ENCODE measurements at regions not wholly inside any gene's neighbourhood (a gene's known extent, or its start where the extent isn't known, plus 50 kb on each side); places are given as distances from the start of the nearest gene placed in this dataset.

DNA sequence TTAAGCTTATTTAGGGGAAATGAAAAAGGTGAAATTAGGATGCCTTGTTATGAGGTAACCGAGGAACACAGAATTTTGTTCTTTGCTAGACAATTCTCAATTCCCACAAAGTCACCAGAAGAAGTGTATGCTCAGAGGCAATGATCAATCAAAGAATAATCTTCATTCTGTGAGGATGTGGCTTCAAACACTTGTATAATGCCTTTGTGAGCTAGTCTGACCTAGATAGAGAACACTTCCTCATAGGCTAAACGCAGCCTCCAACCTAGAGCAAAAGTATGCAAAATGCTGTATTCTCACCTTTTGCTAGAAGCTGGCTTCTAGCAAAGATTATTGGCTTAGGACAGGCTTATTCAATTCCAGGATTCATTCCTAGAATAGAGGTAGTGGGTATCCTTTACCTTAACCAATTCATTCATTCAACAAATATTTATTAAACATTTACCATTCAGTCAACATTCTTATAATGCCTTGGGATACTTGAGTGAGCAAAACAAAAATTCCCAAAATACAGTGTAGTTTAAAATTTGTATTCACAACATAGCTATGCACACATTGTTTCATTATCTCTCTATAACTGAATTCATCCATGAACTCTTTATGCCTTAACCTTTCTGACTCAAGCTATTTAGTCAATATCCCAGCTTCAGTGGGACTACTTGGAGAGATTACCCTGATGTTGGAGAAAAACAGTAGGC, 530.2 kb downstream of the PTPRC start:
- TF ChIP-seq, protein P1, sequence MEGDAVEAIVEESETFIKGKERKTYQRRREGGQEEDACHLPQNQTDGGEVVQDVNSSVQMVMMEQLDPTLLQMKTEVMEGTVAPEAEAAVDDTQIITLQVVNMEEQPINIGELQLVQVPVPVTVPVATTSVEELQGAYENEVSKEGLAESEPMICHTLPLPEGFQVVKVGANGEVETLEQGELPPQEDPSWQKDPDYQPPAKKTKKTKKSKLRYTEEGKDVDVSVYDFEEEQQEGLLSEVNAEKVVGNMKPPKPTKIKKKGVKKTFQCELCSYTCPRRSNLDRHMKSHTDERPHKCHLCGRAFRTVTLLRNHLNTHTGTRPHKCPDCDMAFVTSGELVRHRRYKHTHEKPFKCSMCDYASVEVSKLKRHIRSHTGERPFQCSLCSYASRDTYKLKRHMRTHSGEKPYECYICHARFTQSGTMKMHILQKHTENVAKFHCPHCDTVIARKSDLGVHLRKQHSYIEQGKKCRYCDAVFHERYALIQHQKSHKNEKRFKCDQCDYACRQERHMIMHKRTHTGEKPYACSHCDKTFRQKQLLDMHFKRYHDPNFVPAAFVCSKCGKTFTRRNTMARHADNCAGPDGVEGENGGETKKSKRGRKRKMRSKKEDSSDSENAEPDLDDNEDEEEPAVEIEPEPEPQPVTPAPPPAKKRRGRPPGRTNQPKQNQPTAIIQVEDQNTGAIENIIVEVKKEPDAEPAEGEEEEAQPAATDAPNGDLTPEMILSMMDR (IDR thresholded peaks at IDR 0.05), result no peak
- TF ChIP-seq POLR2AphosphoS5 (IDR thresholded peaks at IDR 0.05), result no peak
- no peak for TF ChIP-seq POLR2A (IDR thresholded peaks at IDR 0.05)

Data from sigmoid colon (tissue), 4 donors.